ENCODE measurements at regions not wholly inside any gene's neighbourhood (a gene's known extent, or its start where the extent isn't known, plus 50 kb on each side); places are given as distances from the start of the nearest gene placed in this dataset.

GRCh38 chr10:91007655-91008054 is 86.8 kb upstream of the ANKRD1 start:
- H3K27ac Mint-ChIP-seq (ENCODE audit: unreplicated experiment) = no peak overlapping the region
- no peaks in the 10 kb centered on the region for H3K27me3 Mint-ChIP-seq (ENCODE audit: unreplicated experiment)
- H3K9me3 Mint-ChIP-seq (ENCODE audit: unreplicated experiment) = peaks cover 6% of the 10 kb centered on the region
- no peak for DNase-seq
- H3K36me3 Mint-ChIP-seq (ENCODE audit: unreplicated experiment) = no peaks in the 10 kb centered on the region
- H3K4me3 Mint-ChIP-seq (ENCODE audit: unreplicated experiment) = no peak overlapping the region
- H3K4me1 Mint-ChIP-seq (ENCODE audit: low read depth, unreplicated experiment) = peaks cover 9% of the 10 kb centered on the region
- TF ChIP-seq, protein P1, sequence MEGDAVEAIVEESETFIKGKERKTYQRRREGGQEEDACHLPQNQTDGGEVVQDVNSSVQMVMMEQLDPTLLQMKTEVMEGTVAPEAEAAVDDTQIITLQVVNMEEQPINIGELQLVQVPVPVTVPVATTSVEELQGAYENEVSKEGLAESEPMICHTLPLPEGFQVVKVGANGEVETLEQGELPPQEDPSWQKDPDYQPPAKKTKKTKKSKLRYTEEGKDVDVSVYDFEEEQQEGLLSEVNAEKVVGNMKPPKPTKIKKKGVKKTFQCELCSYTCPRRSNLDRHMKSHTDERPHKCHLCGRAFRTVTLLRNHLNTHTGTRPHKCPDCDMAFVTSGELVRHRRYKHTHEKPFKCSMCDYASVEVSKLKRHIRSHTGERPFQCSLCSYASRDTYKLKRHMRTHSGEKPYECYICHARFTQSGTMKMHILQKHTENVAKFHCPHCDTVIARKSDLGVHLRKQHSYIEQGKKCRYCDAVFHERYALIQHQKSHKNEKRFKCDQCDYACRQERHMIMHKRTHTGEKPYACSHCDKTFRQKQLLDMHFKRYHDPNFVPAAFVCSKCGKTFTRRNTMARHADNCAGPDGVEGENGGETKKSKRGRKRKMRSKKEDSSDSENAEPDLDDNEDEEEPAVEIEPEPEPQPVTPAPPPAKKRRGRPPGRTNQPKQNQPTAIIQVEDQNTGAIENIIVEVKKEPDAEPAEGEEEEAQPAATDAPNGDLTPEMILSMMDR (IDR thresholded peaks at IDR 0.05; ENCODE audit: partially characterized antibody, unreplicated experiment) = no peak

DNA sequence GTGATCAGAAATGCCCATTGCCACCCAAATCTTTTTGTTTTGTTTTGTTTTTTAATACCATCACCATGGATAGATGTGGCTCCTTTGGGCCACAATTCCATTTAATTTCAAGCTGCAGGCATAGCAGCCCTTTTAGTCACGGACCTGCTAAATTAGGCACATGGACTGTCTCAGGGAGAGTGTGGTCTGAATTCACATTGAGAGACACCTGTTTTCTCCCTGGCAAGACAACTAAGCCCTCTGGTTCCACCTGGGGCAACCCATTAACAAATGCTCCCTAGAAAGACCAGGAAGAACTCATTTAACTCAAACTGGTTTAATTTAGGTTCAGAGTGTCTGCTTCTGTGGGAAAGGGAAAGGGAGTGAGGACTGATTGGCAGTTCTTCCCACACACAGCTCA is 88.2 kb upstream of the ANKRD1 start:
- no peak overlapping the region for H3K4me3 Mint-ChIP-seq (ENCODE audit: unreplicated experiment)
- no peak for DNase-seq
- peaks cover 6% of the 10 kb centered on the region for H3K9me3 Mint-ChIP-seq (ENCODE audit: unreplicated experiment)
- peaks cover 9% of the 10 kb centered on the region for H3K4me1 Mint-ChIP-seq (ENCODE audit: low read depth, unreplicated experiment)
- H3K36me3 Mint-ChIP-seq (ENCODE audit: unreplicated experiment) = no peaks in the 10 kb centered on the region
- TF ChIP-seq, protein P1 (IDR thresholded peaks at IDR 0.05; ENCODE audit: partially characterized antibody, unreplicated experiment) = no peak
- H3K27me3 Mint-ChIP-seq (ENCODE audit: unreplicated experiment) = no peaks in the 10 kb centered on the region
- no peak overlapping the region for H3K27ac Mint-ChIP-seq (ENCODE audit: unreplicated experiment)

DNA sequence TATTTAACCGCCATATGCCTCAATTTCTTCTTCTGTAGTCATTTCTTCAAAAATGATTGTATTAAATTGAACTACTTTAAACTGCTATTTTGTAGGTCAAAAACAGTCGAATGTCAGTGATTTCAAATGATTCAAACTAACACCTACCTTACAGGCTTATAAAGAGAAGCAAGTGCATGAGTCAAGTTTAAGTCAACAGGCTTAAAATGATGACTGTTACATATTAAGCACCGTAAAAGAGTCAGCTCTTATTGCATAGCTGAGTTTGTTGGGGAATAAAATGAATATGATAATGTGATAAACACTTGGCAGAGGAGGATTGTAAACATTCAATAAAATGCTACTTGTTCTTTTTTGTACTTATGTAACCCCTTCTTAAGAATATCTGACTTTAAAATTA is 90.1 kb upstream of the ANKRD1 start:
- H3K27ac Mint-ChIP-seq (ENCODE audit: unreplicated experiment) = no peak overlapping the region
- H3K4me3 Mint-ChIP-seq (ENCODE audit: unreplicated experiment) = no peak overlapping the region
- no peaks in the 10 kb centered on the region for H3K27me3 Mint-ChIP-seq (ENCODE audit: unreplicated experiment)
- TF ChIP-seq, protein P1 (IDR thresholded peaks at IDR 0.05; ENCODE audit: partially characterized antibody, unreplicated experiment) = no peak
- DNase-seq = no peak
- no peaks in the 10 kb centered on the region for H3K36me3 Mint-ChIP-seq (ENCODE audit: unreplicated experiment)
- peaks cover 4% of the 10 kb centered on the region for H3K9me3 Mint-ChIP-seq (ENCODE audit: unreplicated experiment)
- peaks cover 9% of the 10 kb centered on the region for H3K4me1 Mint-ChIP-seq (ENCODE audit: low read depth, unreplicated experiment)

DNA sequence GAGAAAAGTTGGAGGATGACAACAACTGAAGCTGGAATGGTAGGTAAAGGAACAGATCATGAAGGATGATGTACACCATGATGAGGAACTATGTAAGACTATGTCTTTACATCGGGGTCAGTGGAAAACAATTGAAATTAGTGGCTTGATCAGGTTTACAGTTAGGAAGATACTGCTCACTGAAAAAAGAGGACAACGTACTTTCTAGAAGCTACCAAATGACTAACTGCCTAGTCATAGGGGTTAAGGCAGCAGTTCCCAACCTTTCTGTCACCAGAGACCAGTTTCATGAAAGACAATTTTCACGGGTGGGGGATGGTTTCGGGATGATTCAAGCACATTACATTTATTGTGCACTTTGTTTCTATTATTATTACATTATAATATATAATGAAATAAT is 91.6 kb upstream of the ANKRD1 start:
- no peak overlapping the region for H3K27ac Mint-ChIP-seq (ENCODE audit: unreplicated experiment)
- no peak for DNase-seq
- no peaks in the 10 kb centered on the region for H3K4me1 Mint-ChIP-seq (ENCODE audit: low read depth, unreplicated experiment)
- peaks cover 4% of the 10 kb centered on the region for H3K9me3 Mint-ChIP-seq (ENCODE audit: unreplicated experiment)
- no peak overlapping the region for H3K4me3 Mint-ChIP-seq (ENCODE audit: unreplicated experiment)
- no peaks in the 10 kb centered on the region for H3K27me3 Mint-ChIP-seq (ENCODE audit: unreplicated experiment)
- no peaks in the 10 kb centered on the region for H3K36me3 Mint-ChIP-seq (ENCODE audit: unreplicated experiment)
- TF ChIP-seq, protein P1 (IDR thresholded peaks at IDR 0.05; ENCODE audit: partially characterized antibody, unreplicated experiment) = no peak

DNA sequence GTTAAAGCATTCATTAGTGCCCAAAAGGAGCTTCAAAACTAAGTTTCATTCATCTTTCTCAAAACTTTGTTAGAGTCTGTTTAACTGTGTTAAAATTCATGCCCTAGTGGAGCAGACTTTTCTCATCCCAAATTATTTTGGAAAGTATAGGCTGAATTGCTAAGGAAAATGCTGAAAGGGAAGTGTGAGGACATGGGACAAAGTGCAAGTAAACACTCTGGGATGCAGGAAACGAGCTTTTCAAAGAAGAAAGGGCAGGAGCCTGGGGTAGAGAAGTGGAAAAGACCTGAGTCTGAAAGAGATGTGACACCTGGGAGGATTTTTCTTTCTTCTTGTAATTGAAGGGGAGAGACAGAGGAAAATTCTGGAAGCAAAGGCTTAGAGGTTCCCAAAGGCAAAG is 93.1 kb upstream of the ANKRD1 start:
- TF ChIP-seq, protein P1 (IDR thresholded peaks at IDR 0.05; ENCODE audit: partially characterized antibody, unreplicated experiment) = no peak
- no peak overlapping the region for H3K27ac Mint-ChIP-seq (ENCODE audit: unreplicated experiment)
- no peaks in the 10 kb centered on the region for H3K27me3 Mint-ChIP-seq (ENCODE audit: unreplicated experiment)
- no peaks in the 10 kb centered on the region for H3K4me1 Mint-ChIP-seq (ENCODE audit: low read depth, unreplicated experiment)
- no peak for DNase-seq
- no peak overlapping the region for H3K4me3 Mint-ChIP-seq (ENCODE audit: unreplicated experiment)
- H3K36me3 Mint-ChIP-seq (ENCODE audit: unreplicated experiment) = no peaks in the 10 kb centered on the region
- H3K9me3 Mint-ChIP-seq (ENCODE audit: unreplicated experiment) = peaks cover 4% of the 10 kb centered on the region

All from glutamatergic neuron (in vitro differentiated cells).